Astrocyte (in vitro differentiated cells and primary cell): ENCODE measurements at regions not wholly inside any gene's neighbourhood (a gene's known extent, or its start where the extent isn't known, plus 50 kb on each side); places are given as distances from the start of the nearest gene placed in this dataset.

Experiments
- CTCF ChIP-seq: IDR thresholded peaks from 2 replicates; pipeline ENCODE4 v1.5.1; 2011; ENCODE audit warnings: low read depth, mild to moderate bottlenecking, inconsistent platforms, low read length, moderate library complexity; ENCODE audit not compliant: insufficient read depth
- EZH2 ChIP-seq: IDR thresholded peaks from 2 replicates; pipeline ENCODE4 v1.6.1; 2012; ENCODE audit warnings: mild to moderate bottlenecking, low read length, inconsistent platforms; ENCODE audit not compliant: insufficient read depth

DNA sequence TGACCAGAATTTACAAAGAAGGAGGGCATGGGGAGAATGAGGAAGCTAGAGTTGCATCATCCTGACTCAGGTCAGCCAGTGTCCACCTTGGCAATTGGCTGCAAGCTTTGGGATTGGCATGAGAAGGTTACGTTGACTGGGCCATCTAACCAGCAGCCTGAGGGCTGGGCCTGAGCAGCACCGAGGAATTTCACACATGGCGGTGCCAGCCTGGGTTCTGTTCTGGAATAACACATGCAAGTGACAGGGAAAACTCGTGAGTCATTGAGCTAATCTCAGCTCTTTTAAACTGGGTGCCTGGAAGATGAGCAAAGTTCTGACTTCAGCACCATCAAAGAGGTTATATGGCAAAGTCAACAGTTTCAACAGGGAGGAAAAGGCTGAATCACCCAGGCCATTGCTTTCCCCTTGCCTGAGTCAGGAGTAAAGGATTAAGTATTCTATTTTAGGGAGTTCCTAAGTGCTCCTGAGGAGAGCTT is 543.2 kb upstream of the TBX3 start:
- TF ChIP-seq CTCF = no peak
- TF ChIP-seq EZH2 = no peak
